Liver (tissue), 8 donors: ENCODE measurements at regions not wholly inside any gene's neighbourhood (a gene's known extent, or its start where the extent isn't known, plus 50 kb on each side); places are given as distances from the start of the nearest gene placed in this dataset.

Experiments
- DNase-seq: peaks from one replicate; pipeline ENCODE4 v3.0.0-alpha.2; 2017; ENCODE audit warnings: low spot score
- H3K27ac ChIP-seq, 2 donors: one replicate each; pipeline ENCODE4 v1.7.0; 2013; ENCODE audit warnings: inconsistent platforms in 2 of 2, low read length in 2 of 2, control low read depth in 1 of 2, low read depth in 1 of 2, mild to moderate bottlenecking in 1 of 2
- H3K27me3 ChIP-seq, 4 donors: one replicate each; pipeline versions ENCODE4 v1.6.1 to v1.7.0; 2013; ENCODE audit warnings: low read length in 3 of 4, inconsistent platforms in 1 of 4, mild to moderate bottlenecking in 1 of 4, moderate library complexity in 1 of 4; ENCODE audit not compliant: control insufficient read depth in 4 of 4, insufficient read depth in 4 of 4
- H3K36me3 ChIP-seq, 4 donors: one replicate each; pipeline versions ENCODE4 v1.6.1 to v1.7.0; 2013; ENCODE audit warnings: low read length in 3 of 4, mild to moderate bottlenecking in 3 of 4, low read depth in 1 of 4, moderate library complexity in 1 of 4; ENCODE audit not compliant: control insufficient read depth in 4 of 4, insufficient read depth in 3 of 4
- H3K4me1 ChIP-seq, 4 donors: one replicate each; pipeline versions ENCODE4 v1.6.1 to v1.7.0; 2013; ENCODE audit warnings: low read length in 3 of 4, mild to moderate bottlenecking in 3 of 4, moderate library complexity in 1 of 4; ENCODE audit not compliant: control insufficient read depth in 4 of 4, insufficient read depth in 4 of 4
- H3K4me3 ChIP-seq, 3 donors: one replicate each; pipeline versions ENCODE4 v1.6.1 to v1.7.0; 2013; ENCODE audit warnings: low read length in 3 of 3, control low read depth in 1 of 3, low read depth in 1 of 3, mild to moderate bottlenecking in 1 of 3
- H3K9ac ChIP-seq, 2 donors: one replicate each; pipeline ENCODE4 v1.7.0; 2013; ENCODE audit warnings: low read length in 2 of 2, mild to moderate bottlenecking in 2 of 2, moderate library complexity in 2 of 2, control low read depth in 1 of 2, low read depth in 1 of 2
- H3K9me3 ChIP-seq, 4 donors: one replicate each; pipeline versions ENCODE4 v1.6.1 to v1.7.0; 2013; ENCODE audit warnings: low read length in 3 of 4; ENCODE audit not compliant: control insufficient read depth in 4 of 4
- CTCF ChIP-seq: fragments of 150-350 bp; IDR thresholded peaks from 2 replicates; pipeline ENCODE4 v1.5.1; 2017; ENCODE audit warnings: improper control_type of control experiment, low read depth, low read length; ENCODE audit not compliant: missing input control
- EGR1 ChIP-seq, 2 donors: IDR thresholded peaks; 2 replicates each; pipeline ENCODE4 v1.6.1; 2016 to 2018; ENCODE audit warnings: antibody characterized with exemption in 2 of 2, low read depth in 2 of 2
- FOXA1 ChIP-seq: IDR thresholded peaks from 2 replicates; pipeline ENCODE4 v1.6.1; 2016; ENCODE audit warnings: antibody characterized with exemption
- FOXA2 ChIP-seq: IDR thresholded peaks from 2 replicates; pipeline ENCODE4 v1.6.1; 2016; ENCODE audit warnings: antibody characterized with exemption
- GABPA ChIP-seq, 2 donors: IDR thresholded peaks in 1 of 2; conservative IDR thresholded peaks in 1 of 2; 2 replicates each; pipeline ENCODE4 v1.6.1; 2016; ENCODE audit warnings: antibody characterized with exemption in 2 of 2, mild to moderate bottlenecking in 1 of 2, moderate library complexity in 1 of 2
- HNF4A ChIP-seq, 2 donors: conservative IDR thresholded peaks; 2 replicates each; pipeline ENCODE4 v1.6.1; 2016; ENCODE audit warnings: antibody characterized with exemption in 2 of 2, mild to moderate bottlenecking in 2 of 2
- HNF4G ChIP-seq: IDR thresholded peaks from 2 replicates; pipeline ENCODE4 v1.6.1; 2016; ENCODE audit warnings: antibody characterized with exemption
- JUND ChIP-seq, 2 donors: IDR thresholded peaks; 2 replicates each; pipeline ENCODE4 v1.6.1; 2016; ENCODE audit warnings: antibody characterized with exemption in 2 of 2
- NR2F2 ChIP-seq: IDR thresholded peaks from 2 replicates; pipeline ENCODE4 v1.6.1; 2016; ENCODE audit warnings: antibody characterized with exemption
- RAD21 ChIP-seq, 2 donors: IDR thresholded peaks; 2 replicates each; pipeline ENCODE4 v1.6.1; 2016; ENCODE audit warnings: antibody characterized with exemption in 2 of 2, mild to moderate bottlenecking in 2 of 2
- REST ChIP-seq: IDR thresholded peaks from 2 replicates; pipeline ENCODE4 v1.6.1; 2016; ENCODE audit warnings: antibody characterized with exemption, mild to moderate bottlenecking
- RXRA ChIP-seq, 2 donors: IDR thresholded peaks; 2 replicates each; pipeline ENCODE4 v1.6.1; 2017 to 2018; ENCODE audit warnings: antibody characterized with exemption in 2 of 2, mild to moderate bottlenecking in 1 of 2
- SP1 ChIP-seq: IDR thresholded peaks from 2 replicates; pipeline ENCODE4 v1.6.1; 2018; ENCODE audit warnings: antibody characterized with exemption, mild to moderate bottlenecking
- TAF1 ChIP-seq: conservative IDR thresholded peaks from 2 replicates; pipeline ENCODE4 v1.6.1; 2016; ENCODE audit warnings: antibody characterized with exemption, mild to moderate bottlenecking
- YY1 ChIP-seq: IDR thresholded peaks from 2 replicates; pipeline ENCODE4 v1.6.1; 2016; ENCODE audit warnings: antibody characterized with exemption, mild to moderate bottlenecking
- ZBTB33 ChIP-seq: IDR thresholded peaks from 2 replicates; pipeline ENCODE4 v1.6.1; 2016; ENCODE audit warnings: antibody characterized with exemption
- WGBS: extraction: QIAGEN DNeasy Blood & Tissue Kit; methylation state at CpG from one replicate; pipeline ENCODE4 v1.1.7; 2013; 5-methylcytosine and 5-hydroxymethylcytosine counted together
- TF ChIP-seq, protein P1 (sequence below): IDR thresholded peaks from 2 replicates; pipeline ENCODE4 v1.6.1; 2016; ENCODE audit warnings: antibody characterized with exemption
- TF ChIP-seq, protein P2 (sequence below): IDR thresholded peaks from 2 replicates; pipeline ENCODE4 v1.6.1; 2016; ENCODE audit warnings: antibody characterized with exemption
- donor health status: healthy.
- donor health status: healthy.
- donor health status: healthy.
- donor health status: healthy.
- donor health status: healthy.

GRCh38 chr5:23084815-23085214 is 231.7 kb upstream of the CDH12 start:
- no peaks in the 10 kb centered on the region for H3K27me3 ChIP-seq
- no peak for TF ChIP-seq RXRA (IDR thresholded peaks at IDR 0.05)
- no peak for TF ChIP-seq JUND (IDR thresholded peaks at IDR 0.05)
- TF ChIP-seq HNF4G, result no peak
- no peak for TF ChIP-seq GABPA (IDR thresholded peaks at IDR 0.05 in 1 of 2, conservative IDR thresholded peaks at IDR 0.05 in 1 of 2)
- TF ChIP-seq, protein P1, sequence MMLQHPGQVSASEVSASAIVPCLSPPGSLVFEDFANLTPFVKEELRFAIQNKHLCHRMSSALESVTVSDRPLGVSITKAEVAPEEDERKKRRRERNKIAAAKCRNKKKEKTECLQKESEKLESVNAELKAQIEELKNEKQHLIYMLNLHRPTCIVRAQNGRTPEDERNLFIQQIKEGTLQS, result no peak
- no peak for TF ChIP-seq YY1
- TF ChIP-seq HNF4A (conservative IDR thresholded peaks at IDR 0.05), result no peak
- DNase-seq, result no peak
- H3K9me3 ChIP-seq, result peaks cover 0 to 4% (median 1%) of the 10 kb centered on the region in 4 donors
- H3K4me3 ChIP-seq, result no peak overlapping the region
- no peaks in the 10 kb centered on the region for H3K36me3 ChIP-seq
- H3K4me1 ChIP-seq, result peaks cover 0 to 1% (median 0%) of the 10 kb centered on the region in 4 donors
- no peak overlapping the region for H3K27ac ChIP-seq
- 73% methylated on average over 3 of the region's 3 CpGs for WGBS
- H3K9ac ChIP-seq, result no peak overlapping the region

GRCh38 chr5:23072179-23072578 is 219.0 kb upstream of the CDH12 start:
- WGBS, result 87% methylated on average over 2 of the region's 2 CpGs
- no peak overlapping the region for H3K27ac ChIP-seq
- TF ChIP-seq FOXA2, result no peak
- TF ChIP-seq NR2F2, result no peak
- TF ChIP-seq RXRA (IDR thresholded peaks at IDR 0.05), result no peak
- no peak for TF ChIP-seq EGR1 (IDR thresholded peaks at IDR 0.05; ENCODE audit: low read depth in 2 of 2)
- TF ChIP-seq SP1, result no peak
- TF ChIP-seq YY1, result no peak
- no peak for TF ChIP-seq JUND (IDR thresholded peaks at IDR 0.05)
- no peak for TF ChIP-seq HNF4A (conservative IDR thresholded peaks at IDR 0.05)
- TF ChIP-seq REST, result no peak
- no peak for TF ChIP-seq ZBTB33
- no peak for TF ChIP-seq RAD21 (IDR thresholded peaks at IDR 0.05)
- TF ChIP-seq, protein P1, result no peak
- no peak for TF ChIP-seq GABPA (IDR thresholded peaks at IDR 0.05 in 1 of 2, conservative IDR thresholded peaks at IDR 0.05 in 1 of 2)
- no peak for TF ChIP-seq CTCF
- no peak for TF ChIP-seq HNF4G
- TF ChIP-seq, protein P2, sequence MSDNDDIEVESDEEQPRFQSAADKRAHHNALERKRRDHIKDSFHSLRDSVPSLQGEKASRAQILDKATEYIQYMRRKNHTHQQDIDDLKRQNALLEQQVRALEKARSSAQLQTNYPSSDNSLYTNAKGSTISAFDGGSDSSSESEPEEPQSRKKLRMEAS, result no peak
- no peak for TF ChIP-seq FOXA1
- TF ChIP-seq TAF1, result no peak

More at GRCh38 chr5:23072179-23072578, 219.0 kb upstream of the CDH12 start:
- H3K27me3 ChIP-seq, result no peaks in the 10 kb centered on the region
- H3K4me1 ChIP-seq, result peaks cover 0 to 2% (median 0%) of the 10 kb centered on the region in 4 donors
- no peak overlapping the region for H3K4me3 ChIP-seq
- no peak for DNase-seq
- no peaks in the 10 kb centered on the region for H3K9me3 ChIP-seq
- H3K9ac ChIP-seq, result no peak overlapping the region
- H3K36me3 ChIP-seq, result no peaks in the 10 kb centered on the region
